ENCODE measurements at regions not wholly inside any gene's neighbourhood (a gene's known extent, or its start where the extent isn't known, plus 50 kb on each side); places are given as distances from the start of the nearest gene placed in this dataset.

GRCh38 chr4:111231281-111231680 lies 608.4 kb upstream of the PITX2 start:
- Histone ChIP-seq H2AFZ (ENCODE audit: low read depth, low read length) (no peak overlapping the region), H3K36me3 (ENCODE audit: control insufficient read depth, insufficient read depth, low read length) (no peaks in the 10 kb centered on the region), H3K27me3 (ENCODE audit: control insufficient read depth in 2 of 2, insufficient read depth in 2 of 2, low read length in 2 of 2) (no peaks in the 10 kb centered on the region), H3K4me2 (ENCODE audit: insufficient read depth, low read length) (no peak overlapping the region), H3K9me3 (replicated peaks; ENCODE audit: control insufficient read depth, insufficient read depth, low read depth, low read length) (peaks cover 2% of the 10 kb centered on the region; the same call in 1 of the 2 replicates), H3K4me3 (no peak overlapping the region), H3K9ac (ENCODE audit: insufficient read depth in 1 of 2, low read depth in 2 of 2, low read length in 2 of 2) (no peak overlapping the region), H3K27ac (ENCODE audit: extremely low read depth, low read depth, low read length) (no peak overlapping the region), H4K20me1 (replicated peaks; ENCODE audit: control insufficient read depth, insufficient read depth, low read length) (no peaks in the 10 kb centered on the region), H3K79me2 (ENCODE audit: control insufficient read depth, insufficient read depth, low read length) (no peaks in the 10 kb centered on the region), H3K4me1 (replicated peaks in 1 of 2; ENCODE audit: control insufficient read depth in 2 of 2, insufficient read depth in 2 of 2, low read length in 2 of 2) (no peaks in the 10 kb centered on the region), H3K9me1 (ENCODE audit: control insufficient read depth, insufficient read depth, low read length) (no peaks in the 10 kb centered on the region)
- DNase-seq (ENCODE audit: extremely low read depth in 1 of 4, low spot score in 3 of 4) (no peak), FAIRE-seq (no peak), ATAC-seq (no peak)
- ChIA-PET CTCF (ENCODE audit: low intra/inter-chr PET ratio) (no interaction called here), POLR2A (no interaction called here)
- in situ Hi-C loops (cut with MboI), result no loop called here
- intact Hi-C loops (cut with micrococcal nuclease), result no loop called here
- WGBS (ENCODE audit: insufficient coverage, low coverage, missing lambda C conversion rate), result 0% methylated on average over 4 of the region's 4 CpGs
- TF ChIP-seq ZFX (CRISPR knock-in tag; IDR thresholded peaks at IDR 0.05) (no peak), NCOA1 (IDR thresholded peaks at IDR 0.05; ENCODE audit: low read depth) (no peak), FOXJ2 (tag; IDR thresholded peaks at IDR 0.05) (no peak), KLF6 (CRISPR knock-in tag; IDR thresholded peaks at IDR 0.05; ENCODE audit: borderline replicate concordance) (no peak), PRMT5 (CRISPR knock-in tag; IDR thresholded peaks at IDR 0.05) (no peak), NFXL1 (CRISPR knock-in tag; IDR thresholded peaks at IDR 0.05) (no peak)
- TF ChIP-seq, protein P1, sequence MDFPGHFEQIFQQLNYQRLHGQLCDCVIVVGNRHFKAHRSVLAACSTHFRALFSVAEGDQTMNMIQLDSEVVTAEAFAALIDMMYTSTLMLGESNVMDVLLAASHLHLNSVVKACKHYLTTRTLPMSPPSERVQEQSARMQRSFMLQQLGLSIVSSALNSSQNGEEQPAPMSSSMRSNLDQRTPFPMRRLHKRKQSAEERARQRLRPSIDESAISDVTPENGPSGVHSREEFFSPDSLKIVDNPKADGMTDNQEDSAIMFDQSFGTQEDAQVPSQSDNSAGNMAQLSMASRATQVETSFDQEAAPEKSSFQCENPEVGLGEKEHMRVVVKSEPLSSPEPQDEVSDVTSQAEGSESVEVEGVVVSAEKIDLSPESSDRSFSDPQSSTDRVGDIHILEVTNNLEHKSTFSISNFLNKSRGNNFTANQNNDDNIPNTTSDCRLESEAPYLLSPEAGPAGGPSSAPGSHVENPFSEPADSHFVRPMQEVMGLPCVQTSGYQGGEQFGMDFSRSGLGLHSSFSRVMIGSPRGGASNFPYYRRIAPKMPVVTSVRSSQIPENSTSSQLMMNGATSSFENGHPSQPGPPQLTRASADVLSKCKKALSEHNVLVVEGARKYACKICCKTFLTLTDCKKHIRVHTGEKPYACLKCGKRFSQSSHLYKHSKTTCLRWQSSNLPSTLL (IDR thresholded peaks at IDR 0.05), result no peak
- no TSS peak for BruUV-seq (replicated peaks)
